HUES48 (cell line): ENCODE measurements at regions not wholly inside any gene's neighbourhood (a gene's known extent, or its start where the extent isn't known, plus 50 kb on each side); places are given as distances from the start of the nearest gene placed in this dataset.
A peak's percentile ranks its signal among the peaks of the same experiment; 100 is the strongest.
"Not testable (repeated sequence)": the region's sequence is repeated elsewhere in the genome, so short reads cannot be mapped to it uniquely, and the experiment has no call there.

Experiments used
- H3K27ac ChIP-seq: one replicate; pipeline ENCODE4 v1.7.0; 2013; ENCODE audit warnings: low read depth, low read length, inconsistent platforms
- H3K27me3 ChIP-seq: 2 replicates; pipeline ENCODE4 v1.6.1; 2013; ENCODE audit warnings: mild to moderate bottlenecking, low read length; ENCODE audit not compliant: control insufficient read depth, insufficient read depth
- H3K36me3 ChIP-seq: 2 replicates; pipeline ENCODE4 v1.6.1; 2013; ENCODE audit warnings: low read length; ENCODE audit not compliant: control insufficient read depth, insufficient read depth
- H3K4me1 ChIP-seq: 2 replicates; pipeline ENCODE4 v1.6.1; 2013; ENCODE audit warnings: mild to moderate bottlenecking, low read length; ENCODE audit not compliant: control insufficient read depth, insufficient read depth
- H3K4me3 ChIP-seq: 2 replicates; pipeline ENCODE4 v1.5.1; 2013; ENCODE audit warnings: mild to moderate bottlenecking, low read depth, low read length
- H3K9ac ChIP-seq: 2 replicates; pipeline ENCODE4 v1.6.1; 2013; ENCODE audit warnings: mild to moderate bottlenecking, low read depth, low read length, moderate library complexity
- H3K9me3 ChIP-seq: 2 replicates; pipeline ENCODE4 v1.6.1; 2013; ENCODE audit warnings: low read length; ENCODE audit not compliant: control insufficient read depth, insufficient read depth

DNA sequence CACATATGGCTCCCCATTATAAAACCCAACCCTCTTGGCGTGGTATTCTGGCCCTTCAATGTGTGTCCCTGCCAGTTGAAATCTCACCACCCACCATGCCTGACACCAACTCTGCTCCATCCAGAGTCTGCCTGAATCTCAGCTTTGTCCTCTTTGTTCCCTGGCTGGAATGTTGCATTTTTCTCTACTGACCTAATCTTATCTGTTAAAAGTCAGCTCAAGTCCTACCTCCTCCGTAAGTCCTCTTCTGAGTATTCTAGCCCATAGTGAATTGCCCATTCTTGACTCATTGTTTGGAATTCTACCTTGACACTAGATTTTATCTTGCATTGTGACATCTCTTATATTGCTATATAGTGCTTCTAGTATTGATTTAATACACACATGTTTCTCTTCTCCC lies 207.1 kb upstream of the VLDLR start:
- H3K27ac ChIP-seq, result no peak overlapping the region

DNA sequence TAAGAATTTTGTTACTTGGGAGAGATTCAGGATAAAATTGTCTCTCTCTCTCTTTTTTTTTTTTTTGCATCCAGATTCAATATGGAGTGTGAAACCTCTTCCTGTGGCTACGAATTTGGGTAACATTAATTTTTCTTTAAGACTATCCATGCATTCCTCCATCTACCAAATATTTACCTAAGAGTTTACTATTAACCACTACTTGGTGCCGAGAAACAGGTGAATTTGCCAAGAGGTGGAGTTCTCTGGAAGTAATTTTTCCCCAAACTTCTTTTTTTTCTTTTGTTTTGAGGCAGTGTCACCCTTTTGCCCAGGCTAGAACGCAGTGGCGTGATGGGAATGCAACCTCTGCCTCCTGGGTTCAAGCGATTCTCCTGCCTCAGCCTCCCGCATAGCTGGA lies 206.3 kb upstream of the VLDLR start:
- H3K4me3 ChIP-seq, result no peak overlapping the region
- H3K9me3 ChIP-seq, result no peaks in the 10 kb centered on the region
- no peak overlapping the region for H3K9ac ChIP-seq
- H3K4me1 ChIP-seq, result peaks cover 36% of the 10 kb centered on the region
- H3K36me3 ChIP-seq, result no peaks in the 10 kb centered on the region
- no peak overlapping the region for H3K27ac ChIP-seq
- H3K27me3 ChIP-seq, result no peaks in the 10 kb centered on the region

More for the DNA sequence above, 207.1 kb upstream of the VLDLR start:
- H3K27me3 ChIP-seq, result no peaks in the 10 kb centered on the region
- H3K4me1 ChIP-seq, result peaks cover 29% of the 10 kb centered on the region
- no peak overlapping the region for H3K9ac ChIP-seq
- no peaks in the 10 kb centered on the region for H3K9me3 ChIP-seq
- no peaks in the 10 kb centered on the region for H3K36me3 ChIP-seq
- H3K4me3 ChIP-seq, result no peak overlapping the region

DNA sequence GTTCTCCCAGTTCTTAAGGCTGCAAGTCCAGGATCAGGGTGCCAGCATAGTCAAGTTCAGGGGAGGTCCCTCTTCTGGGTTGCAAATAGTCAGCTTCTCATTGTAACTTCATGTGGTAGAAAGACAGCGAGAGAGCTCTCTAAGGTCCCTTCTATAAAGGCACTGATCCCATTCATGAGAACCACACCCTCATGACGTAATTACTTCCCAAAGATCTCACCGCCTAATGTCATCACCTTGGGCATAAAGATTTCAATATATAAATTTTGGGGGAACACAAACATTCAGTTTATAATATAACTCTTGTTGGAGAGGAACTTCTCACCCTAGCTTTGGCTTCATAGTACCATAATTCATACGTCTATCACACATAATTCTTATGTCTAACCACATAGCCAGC lies 203.9 kb upstream of the VLDLR start:
- H3K9me3 ChIP-seq, result no peaks in the 10 kb centered on the region
- no peaks in the 10 kb centered on the region for H3K36me3 ChIP-seq
- H3K27ac ChIP-seq, result no peak overlapping the region
- H3K27me3 ChIP-seq, result no peaks in the 10 kb centered on the region
- H3K9ac ChIP-seq, result no peak overlapping the region
- H3K4me3 ChIP-seq, result no peak overlapping the region
- H3K4me1 ChIP-seq, result peaks cover 33% of the 10 kb centered on the region

DNA sequence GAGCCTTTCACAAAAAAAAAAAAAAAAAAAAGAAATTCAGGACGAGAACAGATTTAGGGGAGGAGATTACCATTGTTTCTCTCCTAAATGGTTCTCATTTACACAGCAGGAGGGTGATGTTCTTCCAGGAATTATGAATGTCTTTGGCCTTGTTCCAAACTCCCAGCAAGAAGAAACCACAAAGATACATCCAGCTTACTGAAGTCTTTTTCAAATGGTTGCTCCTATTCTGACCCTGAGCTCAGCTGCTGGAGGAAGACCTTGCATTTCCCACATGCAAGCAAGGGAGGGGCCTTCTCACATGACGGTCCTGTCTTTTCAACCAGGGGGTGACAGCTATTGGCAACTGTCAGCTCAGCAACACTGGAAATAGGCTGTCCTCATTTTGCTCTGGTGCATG lies 203.0 kb upstream of the VLDLR start:
- Histone ChIP-seq H3K9ac (no peak overlapping the region), H3K4me3 (no peak overlapping the region)

DNA sequence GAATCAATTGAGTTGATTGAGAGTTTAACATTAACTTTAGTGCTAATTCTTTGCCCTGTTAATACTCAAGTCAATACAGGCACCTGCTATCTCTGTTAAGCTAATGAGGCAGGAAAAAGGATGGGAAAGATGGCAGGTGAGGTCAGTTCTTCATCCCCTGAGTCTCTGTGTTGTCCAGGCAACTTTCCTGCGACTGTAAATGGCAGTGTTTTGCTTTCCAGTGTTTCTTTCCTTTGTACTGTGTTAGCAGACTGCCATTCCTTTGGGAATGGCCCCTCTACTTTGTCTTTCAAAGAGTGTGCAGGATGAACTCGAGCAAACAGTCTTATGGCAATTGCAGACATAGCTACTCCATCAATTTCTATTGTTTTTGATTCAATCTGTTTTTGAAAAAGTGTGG lies 202.2 kb upstream of the VLDLR start:
- Histone ChIP-seq H3K9me3 (no peaks in the 10 kb centered on the region), H3K36me3 (no peaks in the 10 kb centered on the region), H3K27ac (no peak overlapping the region), H3K27me3 (no peaks in the 10 kb centered on the region), H3K4me1 (peaks cover 33% of the 10 kb centered on the region), H3K4me3 (no peak overlapping the region), H3K9ac (no peak overlapping the region)

More for the DNA sequence above, 203.0 kb upstream of the VLDLR start:
- H3K9me3 ChIP-seq, result no peaks in the 10 kb centered on the region
- H3K36me3 ChIP-seq, result no peaks in the 10 kb centered on the region
- H3K4me1 ChIP-seq, result peaks cover 33% of the 10 kb centered on the region
- no peaks in the 10 kb centered on the region for H3K27me3 ChIP-seq
- H3K27ac ChIP-seq, result no peak overlapping the region

DNA sequence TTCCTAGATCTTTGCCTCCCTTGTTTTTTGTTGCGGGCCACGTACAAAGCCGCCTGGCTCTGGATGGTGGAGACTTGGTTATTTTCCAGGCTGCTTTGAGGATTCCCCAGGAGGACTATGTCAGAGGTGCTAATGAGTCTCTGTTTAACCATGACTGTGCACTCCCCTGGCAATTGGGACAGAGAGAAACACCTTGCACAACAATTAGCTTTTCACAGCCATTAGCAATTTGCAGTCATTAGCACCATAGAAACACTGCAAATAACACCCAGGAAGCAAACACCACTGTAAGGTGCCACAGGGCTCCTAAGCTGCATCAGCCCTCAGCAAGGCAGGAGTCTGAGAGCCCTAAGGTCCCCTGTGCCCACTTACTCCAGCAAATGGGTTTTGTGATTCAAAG lies 201.0 kb upstream of the VLDLR start:
- Histone ChIP-seq H3K36me3 (no peaks in the 10 kb centered on the region), H3K27ac (peak overlapping the region; percentile 65), H3K4me3 (no peak overlapping the region), H3K9ac (no peak overlapping the region), H3K9me3 (no peaks in the 10 kb centered on the region), H3K27me3 (no peaks in the 10 kb centered on the region), H3K4me1 (peaks cover 33% of the 10 kb centered on the region)

DNA sequence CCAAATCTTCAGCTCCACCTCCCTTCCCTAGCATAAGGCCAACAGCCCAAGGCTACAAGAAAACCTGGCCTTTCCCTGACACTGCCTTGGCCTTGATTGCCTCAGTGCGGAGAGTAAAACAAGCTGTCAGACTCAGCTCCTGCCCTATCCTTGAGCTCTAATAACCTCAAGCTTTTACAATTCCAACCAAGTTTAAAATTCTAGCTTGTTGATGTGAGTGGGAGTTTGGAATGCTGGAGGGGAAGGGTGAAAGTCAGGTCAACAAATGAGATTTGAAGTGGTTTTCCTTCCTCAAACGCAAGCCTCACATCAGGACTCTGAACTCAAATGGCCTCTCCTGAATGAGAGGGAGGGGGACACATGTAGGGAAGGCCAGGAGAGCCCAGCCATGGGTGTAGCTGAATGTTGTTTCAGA lies 197.0 kb upstream of the VLDLR start:
- Histone ChIP-seq H3K9me3 (no peaks in the 10 kb centered on the region), H3K4me3 (no peak overlapping the region), H3K4me1 (peaks cover 20% of the 10 kb centered on the region), H3K9ac (no peak overlapping the region), H3K27me3 (no peaks in the 10 kb centered on the region), H3K27ac (no peak overlapping the region), H3K36me3 (no peaks in the 10 kb centered on the region)

DNA sequence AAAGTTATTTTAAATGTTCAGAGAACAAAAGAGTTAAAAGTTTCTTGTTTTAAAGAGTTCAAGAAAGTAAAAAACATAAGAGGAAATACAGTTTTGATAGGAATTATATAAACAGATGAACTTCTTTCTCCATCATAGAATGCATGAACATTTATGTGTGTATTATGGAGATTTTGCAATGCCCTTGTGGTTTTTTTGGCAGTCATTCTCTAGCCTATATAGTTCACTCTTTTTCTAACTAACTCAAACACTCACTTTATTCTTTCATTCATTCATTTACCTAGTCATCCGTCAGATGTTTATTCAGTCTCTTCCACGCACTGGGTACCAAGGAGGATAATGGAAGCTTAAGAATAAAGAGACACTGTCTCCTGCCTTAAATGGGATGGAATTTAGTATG lies 195.9 kb upstream of the VLDLR start:
- Histone ChIP-seq H3K4me3 (no peak overlapping the region), H3K9ac (no peak overlapping the region), H3K9me3 (no peaks in the 10 kb centered on the region), H3K36me3 (no peaks in the 10 kb centered on the region), H3K27ac (no peak overlapping the region), H3K4me1 (peaks cover 10% of the 10 kb centered on the region), H3K27me3 (no peaks in the 10 kb centered on the region)

DNA sequence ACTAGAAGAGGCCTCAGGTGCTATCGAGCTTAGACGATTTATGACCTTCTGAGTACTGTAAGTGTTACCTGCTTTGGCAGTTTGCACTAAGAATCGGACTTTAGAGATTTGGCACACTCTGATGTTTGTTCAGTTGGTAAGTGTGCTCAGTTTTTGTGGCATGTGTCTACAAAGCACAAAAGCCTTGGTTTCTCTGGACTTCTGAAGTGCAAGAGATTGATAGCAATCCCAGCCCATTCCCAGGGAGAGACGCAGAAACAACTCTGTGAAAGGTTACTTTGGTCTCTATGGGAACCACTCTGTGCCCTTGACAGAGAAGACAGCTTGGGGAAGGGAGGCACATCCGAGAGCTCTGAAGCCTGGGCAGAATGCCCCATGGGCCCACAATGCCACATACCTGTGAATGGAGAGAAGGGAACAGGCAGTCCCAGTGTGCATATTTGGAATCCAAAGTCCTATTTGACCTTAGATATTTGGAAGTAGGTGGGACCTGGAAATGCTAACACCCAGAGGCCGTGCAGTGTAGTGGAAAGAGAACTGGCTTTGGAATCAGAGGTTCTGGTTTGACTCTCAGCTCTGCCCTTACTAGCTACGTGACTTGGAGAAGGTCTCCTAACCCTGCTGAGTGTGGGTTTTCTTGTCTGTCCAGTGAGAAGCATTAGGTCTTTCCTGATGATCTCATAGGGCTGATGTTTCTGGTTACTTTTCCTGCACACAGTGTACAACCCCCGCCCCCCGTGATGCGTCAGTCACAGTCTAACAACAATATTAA lies 194.3 kb upstream of the VLDLR start:
- Histone ChIP-seq H3K4me3 (no peak overlapping the region), H3K36me3 (no peaks in the 10 kb centered on the region), H3K9me3 (no peaks in the 10 kb centered on the region)

DNA sequence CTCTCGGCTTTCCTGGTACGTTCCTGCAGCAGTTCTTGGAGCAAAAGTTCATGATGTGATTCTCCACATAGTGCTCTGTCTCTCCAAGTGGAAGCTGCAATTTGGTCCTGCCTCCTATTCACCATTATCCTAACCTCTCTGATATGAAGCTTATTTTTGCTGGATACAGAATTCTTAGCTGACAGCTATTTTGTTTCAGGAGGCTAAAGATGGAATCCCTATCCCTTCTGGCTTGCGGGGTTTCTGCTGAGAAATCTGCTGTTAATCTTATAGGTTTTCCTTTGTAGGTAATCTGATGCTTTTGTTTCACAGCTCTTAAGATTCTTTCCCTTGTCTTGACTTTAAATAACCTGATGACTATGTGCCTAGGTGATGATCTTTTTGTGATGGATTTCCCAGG lies 181.6 kb upstream of the VLDLR start:
- Histone ChIP-seq H3K9me3 (peaks cover 22% of the 10 kb centered on the region), H3K4me3 (no peak overlapping the region)

More for the DNA sequence above, 194.3 kb upstream of the VLDLR start:
- H3K9ac ChIP-seq, result no peak overlapping the region
- no peaks in the 10 kb centered on the region for H3K27me3 ChIP-seq
- H3K4me1 ChIP-seq, result no peaks in the 10 kb centered on the region
- no peak overlapping the region for H3K27ac ChIP-seq

DNA sequence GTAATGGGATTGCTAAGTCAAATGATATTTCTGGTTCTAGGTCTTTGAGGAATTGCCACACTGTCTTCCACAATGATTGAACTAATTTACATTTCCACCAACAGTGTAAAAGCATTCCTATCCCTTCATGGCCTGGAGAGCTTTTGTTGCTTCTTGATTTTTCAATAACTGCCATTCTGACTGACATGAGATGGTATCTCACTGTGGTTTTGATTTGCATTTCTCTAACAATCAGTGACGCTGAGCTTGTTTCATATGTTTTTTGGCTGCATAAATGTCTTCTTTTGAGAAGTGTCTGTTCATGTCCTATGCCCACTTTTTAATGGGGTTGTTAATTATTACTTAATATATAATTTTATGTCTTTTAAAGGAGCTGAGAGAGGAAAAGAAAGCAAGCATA lies 177.7 kb upstream of the VLDLR start:
- H3K36me3 ChIP-seq, H3K4me3 ChIP-seq, H3K27ac ChIP-seq, H3K9ac ChIP-seq, H3K27me3 ChIP-seq, H3K4me1 ChIP-seq: not testable (repeated sequence)
- H3K9me3 ChIP-seq, result peaks cover 16% of the 10 kb centered on the region

More for the DNA sequence above, 181.6 kb upstream of the VLDLR start:
- no peaks in the 10 kb centered on the region for H3K36me3 ChIP-seq
- H3K27ac ChIP-seq, result no peak overlapping the region
- H3K9ac ChIP-seq, result no peak overlapping the region
- no peaks in the 10 kb centered on the region for H3K27me3 ChIP-seq
- H3K4me1 ChIP-seq, result no peaks in the 10 kb centered on the region
